D341Med (cell line): ENCODE measurements at regions not wholly inside any gene's neighbourhood (a gene's known extent, or its start where the extent isn't known, plus 50 kb on each side); places are given as distances from the start of the nearest gene placed in this dataset.

ENCODE experiments used
- DNase-seq: peaks from one replicate; pipeline ENCODE4 v3.0.0; 2012; ENCODE audit warnings: low spot score

DNA sequence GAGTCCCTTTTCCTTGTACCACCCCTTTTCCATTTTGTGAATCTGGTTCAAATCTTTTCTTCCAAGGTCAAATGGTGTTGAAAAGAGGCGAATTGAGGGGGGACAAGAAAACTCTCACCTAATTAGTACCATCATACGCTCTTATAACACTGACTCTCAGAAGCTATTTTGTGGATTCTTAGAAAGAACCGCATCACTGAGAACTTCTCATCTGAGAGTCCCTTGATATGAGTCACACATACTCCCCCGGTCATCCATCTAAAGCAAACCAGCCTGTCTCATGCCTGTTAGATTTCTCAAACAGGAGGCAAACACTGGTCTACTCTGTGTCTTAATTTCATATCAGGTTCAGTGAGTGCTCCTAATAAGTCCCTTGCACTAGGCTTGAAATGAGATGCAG lies 76.5 kb upstream of the SPRED1 start:
- DNase-seq: no peak

DNA sequence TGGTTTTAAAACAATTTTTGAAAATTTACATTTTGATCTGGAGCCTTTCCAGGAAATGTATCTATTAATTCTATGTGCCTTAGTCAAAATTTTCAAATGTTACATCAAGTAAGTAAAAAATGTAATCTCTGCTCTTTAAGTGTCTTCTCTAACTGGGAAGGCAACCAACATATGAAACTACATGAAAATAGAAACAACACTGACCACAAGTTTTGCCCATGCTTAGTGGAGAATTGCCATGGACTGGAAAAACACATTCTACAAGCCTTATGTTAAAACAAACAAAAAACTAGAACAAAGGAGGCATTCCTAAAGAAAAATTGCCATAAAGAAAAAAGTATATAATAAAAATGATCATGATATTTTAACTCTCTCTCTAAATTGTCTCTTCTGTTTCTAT lies 75.9 kb upstream of the SPRED1 start:
- DNase-seq: no peak

DNA sequence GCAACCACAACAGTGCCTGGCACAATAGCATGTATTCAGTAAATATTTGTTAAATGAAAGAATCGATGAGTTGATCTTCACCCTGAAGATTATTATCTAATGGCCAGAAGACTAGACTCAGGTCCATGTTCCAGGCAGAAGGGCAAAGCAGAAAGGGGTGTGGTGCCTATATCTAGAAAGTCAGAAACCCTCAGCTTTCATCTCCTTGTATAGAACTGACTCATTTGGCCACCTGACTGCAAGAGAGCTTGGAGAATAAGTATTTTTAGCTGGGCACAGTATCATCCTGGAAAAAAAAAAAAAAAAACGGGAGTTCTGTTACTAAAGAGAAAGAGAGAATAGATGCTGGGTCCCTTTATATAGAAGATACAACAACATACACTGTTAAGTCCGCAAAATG lies 69.7 kb upstream of the SPRED1 start:
- DNase-seq: no peak

DNA sequence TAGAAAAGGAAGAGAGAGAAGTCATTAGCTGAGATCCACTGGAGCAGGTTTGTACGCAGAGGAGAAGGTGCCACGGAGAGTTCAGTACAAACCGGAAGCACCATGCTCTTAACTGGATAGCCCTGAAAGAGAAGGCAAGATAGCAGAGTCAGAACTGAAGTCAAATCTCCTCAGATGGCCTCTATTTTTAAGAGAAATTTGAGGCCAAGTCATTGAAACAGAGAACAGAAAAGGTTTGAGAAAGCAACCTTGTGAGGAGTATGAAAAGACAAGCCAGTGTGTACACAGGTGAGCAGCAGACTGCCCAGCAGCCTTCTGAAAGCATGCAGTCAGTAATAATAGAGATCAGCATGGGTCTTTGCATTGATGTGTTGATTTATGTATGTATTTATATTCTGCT lies 66.1 kb upstream of the SPRED1 start:
- no peak for DNase-seq

DNA sequence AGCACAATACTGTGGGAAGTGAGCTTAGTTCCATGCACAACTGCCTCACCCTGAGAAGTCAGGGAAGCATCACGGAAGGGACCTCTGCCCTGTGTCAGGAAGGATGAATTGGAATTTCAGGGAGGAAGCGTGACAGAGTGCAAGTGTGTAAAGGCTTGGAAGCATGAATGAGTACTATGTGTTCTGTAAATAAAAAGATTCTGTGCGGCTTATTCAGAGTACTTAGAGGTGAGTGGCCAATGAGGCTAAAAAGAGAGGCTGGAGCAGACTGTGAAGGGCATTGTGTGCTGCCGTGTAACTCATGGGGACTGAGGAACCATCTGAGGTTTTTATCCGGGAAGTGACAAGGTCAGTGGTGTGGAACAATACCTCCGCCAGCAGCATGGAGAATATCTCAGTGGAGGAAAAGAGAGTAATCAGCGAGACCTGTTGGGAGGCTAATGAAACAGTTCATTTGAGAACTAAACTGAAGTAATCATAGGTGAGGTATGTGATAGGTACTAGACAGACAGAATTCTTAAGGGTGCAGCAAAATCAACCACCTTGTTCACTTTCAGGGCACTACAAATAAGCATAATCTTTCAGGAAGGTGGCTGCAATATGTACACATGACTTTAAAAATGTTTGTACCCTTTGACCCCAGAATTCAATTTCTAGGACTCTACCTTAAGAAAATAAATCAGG lies 64.9 kb upstream of the SPRED1 start:
- DNase-seq: no peak

DNA sequence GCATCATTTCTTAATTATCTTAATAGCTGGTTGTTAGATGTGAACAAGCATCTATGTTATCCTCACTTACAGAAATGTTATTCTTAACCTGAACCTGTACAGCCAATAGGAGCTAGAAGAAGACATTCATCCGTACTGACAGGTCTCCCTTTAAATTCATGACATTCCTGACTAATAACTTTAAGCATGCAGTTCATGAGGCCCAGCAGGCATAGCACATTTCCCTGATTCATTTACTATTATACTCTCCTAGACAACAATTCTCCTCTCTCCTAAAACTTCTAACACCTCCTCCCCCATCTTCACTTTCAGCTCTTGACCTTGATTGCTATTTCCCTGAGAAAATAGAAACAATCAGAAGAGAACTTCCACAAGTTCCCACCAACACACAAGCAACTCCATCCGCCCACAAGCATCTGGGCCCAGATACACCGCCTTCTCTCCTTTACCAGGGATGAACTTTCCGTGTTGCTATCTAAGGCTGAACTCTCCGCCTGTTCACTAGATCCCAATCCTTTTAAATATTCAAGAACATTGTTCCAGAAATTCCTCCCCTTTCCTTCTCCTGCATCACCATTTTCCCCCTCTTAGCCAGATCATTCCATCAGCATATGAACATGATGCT lies 62.9 kb upstream of the SPRED1 start:
- DNase-seq: no peak

DNA sequence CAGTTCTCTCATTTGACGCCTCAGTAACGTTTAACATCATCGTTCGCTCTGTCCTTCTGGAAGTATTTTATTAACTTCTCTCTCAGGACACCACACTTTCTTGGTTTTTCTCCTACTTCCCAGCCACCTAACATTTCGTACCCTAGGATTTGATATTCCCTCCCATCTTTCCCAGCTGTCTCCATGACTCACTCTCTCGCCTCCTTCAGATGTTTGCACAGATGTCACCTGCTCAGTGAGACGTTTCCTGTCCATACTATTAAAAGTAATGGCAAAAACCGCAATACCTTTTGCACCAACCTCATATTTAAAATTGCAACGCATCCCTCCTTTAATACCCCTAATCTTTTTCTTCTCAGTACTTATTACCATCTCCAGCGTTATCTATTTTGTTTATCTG lies 62.1 kb upstream of the SPRED1 start:
- DNase-seq: no peak

DNA sequence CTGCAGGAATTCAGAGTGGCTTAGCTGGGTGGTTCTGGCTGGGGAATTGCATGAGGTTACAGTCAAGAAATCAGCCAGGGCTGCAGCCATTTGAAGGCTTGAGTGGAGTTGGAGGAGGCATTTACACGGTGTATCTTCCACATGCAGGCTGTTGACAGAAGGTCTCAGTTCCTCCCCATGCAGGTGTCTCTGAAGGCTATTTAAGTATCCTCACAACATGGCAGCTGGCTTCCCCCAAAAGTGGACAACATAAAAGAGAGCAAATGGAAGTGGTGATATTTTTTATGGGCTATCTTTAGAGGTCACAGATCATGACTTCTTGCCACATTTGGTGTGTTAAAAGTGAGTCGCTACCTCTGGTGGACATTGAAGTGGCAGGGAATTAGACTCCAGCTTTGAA lies 60.1 kb upstream of the SPRED1 start:
- no peak for DNase-seq

DNA sequence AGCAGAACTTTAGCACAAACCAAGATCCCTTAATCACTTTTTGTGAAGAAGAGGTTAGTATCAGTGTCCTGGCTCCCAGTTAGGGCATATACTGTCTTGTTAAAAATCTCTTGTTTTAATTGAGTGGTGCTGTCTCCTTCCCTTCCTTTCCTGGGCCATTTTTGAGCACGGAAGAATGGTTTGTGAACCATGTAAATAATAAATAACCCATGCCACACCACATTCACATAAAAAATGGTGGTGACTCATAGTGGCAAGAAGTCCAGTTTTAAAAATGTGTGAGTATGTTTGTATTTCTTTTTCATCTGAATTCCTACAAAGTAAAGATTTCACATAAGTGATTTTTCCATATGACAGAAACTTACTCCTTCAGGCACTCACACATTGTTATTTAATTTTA lies 59.1 kb upstream of the SPRED1 start:
- no peak for DNase-seq

DNA sequence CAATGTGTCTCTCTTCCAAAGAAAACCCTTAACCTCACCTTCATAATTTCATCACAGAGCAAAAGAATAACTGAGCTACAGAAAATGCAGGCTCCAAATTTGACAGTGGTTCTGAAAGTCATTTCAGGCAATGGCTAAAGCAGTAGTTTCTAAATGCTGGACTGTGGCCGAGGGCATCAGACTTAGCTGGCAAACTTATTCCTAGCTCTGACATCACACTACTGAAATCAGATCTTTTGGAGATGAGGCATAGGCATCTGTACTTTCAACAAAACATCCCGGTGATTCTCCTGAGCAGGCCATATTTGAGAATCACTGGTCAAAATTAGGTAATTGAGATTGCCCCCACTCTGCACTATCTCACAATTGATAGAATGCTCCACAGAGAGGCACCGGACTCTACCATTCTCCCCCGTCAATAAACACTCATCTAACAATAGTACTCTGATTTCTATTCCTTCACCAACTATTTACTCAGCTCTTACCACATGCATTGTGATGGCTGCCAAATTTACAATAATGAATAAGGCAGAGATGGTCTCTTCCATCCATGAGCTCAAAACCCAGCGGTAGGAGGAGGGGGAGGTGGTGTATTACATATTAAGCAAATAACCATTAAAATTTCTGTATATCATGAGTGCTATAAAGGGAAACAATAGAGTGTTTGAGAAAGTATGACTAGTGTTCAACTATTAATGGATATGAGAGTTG lies 57.3 kb upstream of the SPRED1 start:
- no peak for DNase-seq

DNA sequence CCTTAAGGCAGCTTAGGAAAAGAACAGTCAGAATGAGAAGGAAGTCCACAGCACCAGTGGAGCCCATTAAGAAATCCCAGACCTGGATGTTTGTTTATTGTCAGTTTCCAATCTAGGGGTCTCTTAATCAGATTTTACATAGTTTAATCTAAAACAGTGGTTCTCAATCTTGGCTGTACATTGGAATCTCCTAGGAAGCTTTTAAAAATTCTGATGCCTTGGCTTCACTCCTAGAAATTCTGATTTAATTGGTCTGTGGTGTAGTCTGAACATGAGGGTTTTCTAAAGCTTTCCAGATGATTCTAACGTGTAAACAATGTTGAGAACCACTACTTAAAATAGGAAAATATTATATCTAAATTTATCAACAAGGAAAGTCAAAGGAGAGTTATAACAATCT lies 56.6 kb upstream of the SPRED1 start:
- no peak for DNase-seq

DNA sequence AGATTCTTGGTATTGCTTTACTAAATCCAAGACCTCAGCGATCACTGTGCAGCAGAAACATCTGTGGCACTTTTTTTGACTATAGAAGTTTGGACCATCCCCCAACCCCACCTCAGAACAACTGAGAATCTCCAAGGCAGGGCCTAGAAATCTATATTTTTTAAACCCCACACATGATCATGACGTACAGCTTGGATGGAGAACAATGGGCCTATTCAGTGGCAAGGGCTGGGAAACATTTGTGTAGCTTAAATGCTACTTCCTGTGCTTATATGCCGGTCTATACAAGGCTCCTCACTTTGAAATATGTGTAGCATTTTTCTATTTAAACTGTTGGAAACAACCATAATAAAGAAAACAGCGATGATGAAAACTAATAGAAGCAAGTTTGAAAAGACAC lies 55.1 kb upstream of the SPRED1 start:
- DNase-seq: no peak

DNA sequence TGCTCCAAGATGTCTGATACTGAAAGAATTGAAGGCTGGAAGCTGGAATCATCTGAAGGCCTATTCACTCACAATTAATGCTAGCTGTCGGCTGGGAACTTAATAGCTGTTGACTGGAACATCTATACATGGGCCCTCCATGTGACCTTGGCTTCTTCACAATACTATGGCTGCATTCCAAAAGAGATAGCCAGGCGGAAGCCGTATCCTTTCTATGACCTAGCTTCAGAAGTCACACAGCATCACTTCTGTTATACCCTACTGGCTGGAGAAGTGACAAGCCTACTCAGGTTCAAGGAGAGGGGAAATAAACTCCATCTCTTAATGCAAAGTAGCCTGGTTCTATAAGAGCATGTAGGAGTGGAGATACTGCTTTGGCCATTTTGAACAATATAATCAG lies 50.9 kb upstream of the SPRED1 start:
- no peak for DNase-seq

DNA sequence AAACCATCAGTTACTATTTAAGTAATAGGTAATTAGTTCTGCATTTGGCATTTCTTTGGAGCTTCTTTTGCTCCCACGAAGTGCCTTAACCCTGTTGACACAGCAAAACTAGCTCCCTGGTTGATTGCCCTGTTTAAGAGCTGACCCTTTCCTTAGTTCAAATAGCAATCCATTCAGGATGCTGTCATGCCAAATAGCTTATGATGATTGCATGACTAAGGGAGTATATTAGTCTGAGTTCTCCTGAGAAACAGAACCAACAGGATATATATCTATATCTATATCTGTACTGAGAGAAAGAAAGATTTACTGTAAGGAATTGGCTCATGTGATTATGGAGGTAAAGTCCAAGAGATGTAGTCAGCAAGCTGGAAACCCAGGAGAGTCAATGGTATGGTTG lies 50.3 kb upstream of the SPRED1 start:
- no peak for DNase-seq
